H9 (cell line): ENCODE measurements at regions not wholly inside any gene's neighbourhood (a gene's known extent, or its start where the extent isn't known, plus 50 kb on each side); places are given as distances from the start of the nearest gene placed in this dataset.
"Not testable (repeated sequence)": the region's sequence is repeated elsewhere in the genome, so short reads cannot be mapped to it uniquely, and the experiment has no call there.

Experiments used
- DNase-seq: peaks from one replicate; pipeline ENCODE4 v3.0.0-alpha.2; 2017
- H2AFZ ChIP-seq: one replicate; pipeline ENCODE4 v1.6.1; 2013; ENCODE audit warnings: mild to moderate bottlenecking, low read length, control low read depth, moderate library complexity
- H2AK5ac ChIP-seq: 2 replicates; pipeline ENCODE4 v1.6.1; 2013; ENCODE audit warnings: low read length, control low read depth, mixed read lengths; ENCODE audit not compliant: insufficient read length
- H2BK120ac ChIP-seq: one replicate; pipeline ENCODE4 v1.6.1; 2013; ENCODE audit warnings: low read depth, mild to moderate bottlenecking, low read length, control low read depth, inconsistent platforms; ENCODE audit not compliant: poor library complexity, severe bottlenecking
- H2BK12ac ChIP-seq: 2 replicates; pipeline ENCODE4 v1.6.1; 2013; ENCODE audit warnings: low read length, control low read depth, mixed read lengths, low read depth; ENCODE audit not compliant: insufficient read length
- H2BK15ac ChIP-seq: 2 replicates; pipeline ENCODE4 v1.6.1; 2013; ENCODE audit warnings: low read depth, low read length, control low read depth
- H2BK20ac ChIP-seq: one replicate; pipeline ENCODE4 v1.6.1; 2013; ENCODE audit warnings: low read depth, mild to moderate bottlenecking, low read length, control low read depth, inconsistent platforms; ENCODE audit not compliant: poor library complexity, severe bottlenecking
- H2BK5ac ChIP-seq: 2 replicates; pipeline ENCODE4 v1.6.1; 2013; ENCODE audit warnings: low read length, control low read depth, mixed read lengths; ENCODE audit not compliant: insufficient read length
- H3K14ac ChIP-seq: 2 replicates; pipeline ENCODE4 v1.6.1; 2013; ENCODE audit warnings: low read length, control low read depth; ENCODE audit not compliant: insufficient read depth
- H3K18ac ChIP-seq: 2 replicates; pipeline ENCODE4 v1.6.1; 2013; ENCODE audit warnings: low read depth, mild to moderate bottlenecking, mixed read lengths, low read length, control low read depth; ENCODE audit not compliant: insufficient read length
- H3K23ac ChIP-seq: 2 replicates; pipeline ENCODE4 v1.6.1; 2013; ENCODE audit warnings: low read length, control low read depth, mixed read lengths, low read depth; ENCODE audit not compliant: insufficient read length
- H3K23me2 ChIP-seq: 2 replicates; pipeline ENCODE4 v1.6.1; 2013; ENCODE audit warnings: low read depth, mild to moderate bottlenecking, mixed read lengths, low read length, control low read depth; ENCODE audit not compliant: insufficient read length, poor library complexity, severe bottlenecking
- H3K27ac ChIP-seq: 2 replicates; pipeline ENCODE4 v1.5.1; 2013; ENCODE audit warnings: low read length, control low read depth, mixed read lengths, low read depth; ENCODE audit not compliant: insufficient read length
- H3K27me3 ChIP-seq: 2 replicates; pipeline ENCODE4 v1.6.1; 2013; ENCODE audit warnings: low read length, control low read depth, inconsistent platforms; ENCODE audit not compliant: insufficient read depth
- H3K4ac ChIP-seq: 2 replicates; pipeline ENCODE4 v1.6.1; 2013; ENCODE audit warnings: low read depth, mild to moderate bottlenecking, control low read depth, inconsistent platforms, low read length, moderate library complexity
- H3K4me1 ChIP-seq: 2 replicates; pipeline ENCODE4 v1.6.1; 2013; ENCODE audit warnings: low read length, control low read depth, inconsistent platforms; ENCODE audit not compliant: insufficient read depth
- H3K4me2 ChIP-seq: 2 replicates; pipeline ENCODE4 v1.6.1; 2013; ENCODE audit warnings: low read length, control low read depth, mixed read lengths; ENCODE audit not compliant: insufficient read length, insufficient read depth
- H3K56ac ChIP-seq: 2 replicates; pipeline ENCODE4 v1.6.1; 2013; ENCODE audit warnings: low read depth, mild to moderate bottlenecking, mixed read lengths, low read length, control low read depth; ENCODE audit not compliant: insufficient read length
- H3K79me1 ChIP-seq: 2 replicates; pipeline ENCODE4 v1.6.1; 2013; ENCODE audit warnings: low read depth, mild to moderate bottlenecking, moderate library complexity, low read length, control low read depth, inconsistent platforms; ENCODE audit not compliant: insufficient read depth, poor library complexity, severe bottlenecking
- H3K79me2 ChIP-seq: 2 replicates; pipeline ENCODE4 v1.6.1; 2013; ENCODE audit warnings: low read length, control low read depth, inconsistent platforms; ENCODE audit not compliant: insufficient read depth
- H3K9ac ChIP-seq: 2 replicates; pipeline ENCODE4 v1.6.1; 2013; ENCODE audit warnings: low read length, control low read depth, mixed read lengths; ENCODE audit not compliant: insufficient read length; ENCODE audit errors: extremely low read depth
- H3K9me3 ChIP-seq: one replicate; pipeline ENCODE4 v1.6.1; 2013; ENCODE audit warnings: low read depth, low read length, inconsistent platforms; ENCODE audit not compliant: control insufficient read depth
- H3T11ph ChIP-seq: one replicate; pipeline ENCODE4 v1.6.1; 2013; ENCODE audit warnings: mild to moderate bottlenecking, low read length, control low read depth, inconsistent platforms
- H4K20me1 ChIP-seq: one replicate; pipeline ENCODE4 v1.6.1; 2013; ENCODE audit not compliant: control insufficient read depth, insufficient read length, insufficient read depth
- H4K5ac ChIP-seq: 2 replicates; pipeline ENCODE4 v1.6.1; 2013; ENCODE audit warnings: low read depth, mild to moderate bottlenecking, mixed read lengths, low read length, control low read depth; ENCODE audit not compliant: insufficient read length
- H4K8ac ChIP-seq: replicated peaks from 2 replicates; pipeline ENCODE4 v1.6.1; 2013; ENCODE audit warnings: low read length, control low read depth, mixed read lengths, low read depth; ENCODE audit not compliant: insufficient read length
- H4K91ac ChIP-seq: 2 replicates; pipeline ENCODE4 v1.6.1; 2013; ENCODE audit warnings: low read depth, mild to moderate bottlenecking, moderate library complexity, mixed read lengths, low read length, control low read depth; ENCODE audit not compliant: insufficient read length
- H3K27ac Mint-ChIP-seq, 3 experiments: 2 replicates in 2 of 3; 3 replicates in 1 of 3; pipeline ENCODE4 v1.8.0; 2020 to 2021; ENCODE audit warnings: mixed read lengths in 3 of 3, mild to moderate bottlenecking in 1 of 3, moderate library complexity in 1 of 3
- H3K27me3 Mint-ChIP-seq: 2 replicates; pipeline ENCODE4 v1.8.0; 2021; ENCODE audit warnings: low read depth, mild to moderate bottlenecking, moderate library complexity, mixed read lengths
- H3K36me3 Mint-ChIP-seq, 3 experiments: 2 replicates in 2 of 3; 3 replicates in 1 of 3; pipeline ENCODE4 v1.8.0; 2020 to 2021; ENCODE audit warnings: low read depth in 3 of 3, mixed read lengths in 3 of 3; ENCODE audit not compliant: insufficient read depth in 1 of 3
- H3K4me1 Mint-ChIP-seq, 2 experiments: 2 replicates each; pipeline ENCODE4 v1.8.0; 2020; ENCODE audit warnings: mixed read lengths in 2 of 2
- H3K4me3 Mint-ChIP-seq, 2 experiments: 2 replicates in 1 of 2; 3 replicates in 1 of 2; pipeline ENCODE4 v1.8.0; 2020 to 2021; ENCODE audit warnings: mild to moderate bottlenecking in 2 of 2, mixed read lengths in 2 of 2, moderate library complexity in 1 of 2
- H3K9me3 Mint-ChIP-seq, 2 experiments: 2 replicates in 1 of 2; 3 replicates in 1 of 2; pipeline ENCODE4 v1.8.0; 2020; ENCODE audit warnings: mild to moderate bottlenecking in 2 of 2, mixed read lengths in 2 of 2, moderate library complexity in 1 of 2
- WGBS: extraction: QIAGEN DNeasy Blood & Tissue Kit; methylation state at CpG from one replicate; pipeline ENCODE4 v1.1.7; 2013; ENCODE audit warnings: missing lambda C conversion rate, low lambda C conversion rate, mixed read lengths; ENCODE audit not compliant: insufficient read length; ENCODE audit errors: extremely low coverage; 5-methylcytosine and 5-hydroxymethylcytosine counted together

DNA sequence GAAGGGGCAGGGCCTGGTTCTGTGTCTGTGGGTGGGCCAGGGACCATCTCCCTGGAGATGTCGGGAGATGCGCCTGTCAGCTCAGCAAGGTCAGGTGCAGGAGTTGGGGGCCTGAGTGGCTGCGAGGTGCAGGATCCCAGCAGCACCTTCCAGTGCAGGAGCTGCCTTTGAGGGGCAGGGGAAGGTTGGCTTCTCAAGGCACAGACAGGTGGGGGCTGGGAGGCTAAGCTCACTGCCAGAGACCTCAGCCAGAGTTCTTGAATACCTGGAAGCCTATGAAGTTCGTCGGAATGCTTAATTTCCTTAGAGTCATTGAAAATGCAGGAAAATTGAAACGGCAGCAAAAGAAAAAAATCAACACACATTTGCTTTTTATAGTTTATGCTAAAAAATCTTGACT, 72.8 kb upstream of the CRYM start:
- H3K27ac Mint-ChIP-seq, H2BK5ac ChIP-seq, H3K23me2 ChIP-seq, H4K20me1 ChIP-seq, H2AK5ac ChIP-seq, H3K36me3 Mint-ChIP-seq, H2BK20ac ChIP-seq, H2BK120ac ChIP-seq, H4K91ac ChIP-seq, H2BK12ac ChIP-seq, H2BK15ac ChIP-seq, H3K27me3 ChIP-seq, H4K8ac ChIP-seq, DNase-seq, H3K18ac ChIP-seq, H3K4ac ChIP-seq, H3K79me2 ChIP-seq, H3K79me1 ChIP-seq, H3K9ac ChIP-seq, H3K9me3 Mint-ChIP-seq, H3K56ac ChIP-seq, H3K9me3 ChIP-seq, H2AFZ ChIP-seq, H3K4me3 Mint-ChIP-seq, H3K14ac ChIP-seq, H3T11ph ChIP-seq, H3K4me1 ChIP-seq, H3K27me3 Mint-ChIP-seq, H4K5ac ChIP-seq, H3K4me2 ChIP-seq, H3K23ac ChIP-seq, H3K27ac ChIP-seq: not testable (repeated sequence)
- WGBS = no CpG with 5 or more reads among the region's 6 CpGs
- peaks cover 5 to 34% of the 10 kb centered on the region in 2 experiments; a peak in 3 of 4 replicates for H3K4me1 Mint-ChIP-seq
